Colonic mucosa (tissue), 4 donors: ENCODE measurements at regions not wholly inside any gene's neighbourhood (a gene's known extent, or its start where the extent isn't known, plus 50 kb on each side); places are given as distances from the start of the nearest gene placed in this dataset.
"Not testable (repeated sequence)": the region's sequence is repeated elsewhere in the genome, so short reads cannot be mapped to it uniquely, and the experiment has no call there.

Source experiments
- DNase-seq: peaks from one replicate; pipeline ENCODE4 v3.0.0-alpha.2; 2020
- H3K27ac ChIP-seq: fragments of 200-600 bp; one replicate; pipeline ENCODE4 v1.8.0; 2021
- H3K27me3 ChIP-seq: fragments of 200-600 bp; one replicate; pipeline ENCODE4 v1.8.0; 2021
- H3K36me3 ChIP-seq: fragments of 200-600 bp; one replicate; pipeline ENCODE4 v1.8.0; 2021
- H3K4me1 ChIP-seq: fragments of 200-600 bp; one replicate; pipeline ENCODE4 v1.8.0; 2021; ENCODE audit warnings: mild to moderate bottlenecking
- H3K4me3 ChIP-seq: fragments of 200-600 bp; one replicate; pipeline ENCODE4 v1.8.0; 2021
- H3K9ac ChIP-seq, 2 donors: one replicate each; pipeline ENCODE4 v1.7.0; 2013; ENCODE audit warnings: control low read depth in 2 of 2, low read depth in 2 of 2, low read length in 2 of 2
- H3K9me3 ChIP-seq: fragments of 200-600 bp; one replicate; pipeline ENCODE4 v1.8.0; 2021
- CTCF ChIP-seq: fragments of 200-600 bp; IDR thresholded peaks from one replicate; pipeline ENCODE4 v1.8.0; 2022; ENCODE audit warnings: antibody characterized with exemption, mild to moderate bottlenecking
- intact Hi-C: fragments of 100-400 bp; cut with DNase I; formaldehyde crosslinking; loops from one replicate; pipeline ENCODE4 v1.14.1; 2022
- donor health status: healthy.
- donor health status: DM: no; HTN: no; CAD: no.
- donor health status: DM: no; HTN: no; CAD: no.

- no peaks in the 10 kb centered on the region for H3K4me1 ChIP-seq
- no peak overlapping the region for H3K4me3 ChIP-seq
- no peaks in the 10 kb centered on the region for H3K9me3 ChIP-seq
- no peaks in the 10 kb centered on the region for H3K27me3 ChIP-seq
- H3K9ac ChIP-seq = no peak overlapping the region
- no peak overlapping the region for H3K27ac ChIP-seq
- intact Hi-C loops = no loop called here
- no peak for TF ChIP-seq CTCF
- H3K36me3 ChIP-seq = no peaks in the 10 kb centered on the region
- DNase-seq = no peak
Measured at GRCh38 chr10:84632866-84633265, 304.5 kb downstream of the CCSER2 start.

GRCh38 chr10:84634636-84635035, 306.2 kb downstream of the CCSER2 start:
- no peak overlapping the region for H3K4me3 ChIP-seq
- no peaks in the 10 kb centered on the region for H3K9me3 ChIP-seq
- TF ChIP-seq CTCF = no peak
- no peaks in the 10 kb centered on the region for H3K27me3 ChIP-seq
- no peaks in the 10 kb centered on the region for H3K4me1 ChIP-seq
- DNase-seq = no peak
- intact Hi-C loops = no loop called here
- no peaks in the 10 kb centered on the region for H3K36me3 ChIP-seq
- no peak overlapping the region for H3K27ac ChIP-seq
- no peak overlapping the region for H3K9ac ChIP-seq

- H3K27ac ChIP-seq, H3K4me1 ChIP-seq, DNase-seq, H3K4me3 ChIP-seq, intact Hi-C loops, H3K27me3 ChIP-seq, H3K36me3 ChIP-seq, H3K9me3 ChIP-seq, H3K9ac ChIP-seq: not testable (repeated sequence)
Measured at GRCh38 chr10:84650628-84651027, 322.2 kb downstream of the CCSER2 start.

GRCh38 chr10:84654671-84655070, 326.3 kb downstream of the CCSER2 start:
- no peak overlapping the region for H3K9ac ChIP-seq
- H3K4me1 ChIP-seq = no peaks in the 10 kb centered on the region
- H3K4me3 ChIP-seq = no peak overlapping the region
- no peaks in the 10 kb centered on the region for H3K27me3 ChIP-seq
- H3K9me3 ChIP-seq = no peaks in the 10 kb centered on the region
- TF ChIP-seq CTCF = no peak
- no peaks in the 10 kb centered on the region for H3K36me3 ChIP-seq
- intact Hi-C loops = no loop called here
- no peak overlapping the region for H3K27ac ChIP-seq
- DNase-seq = no peak

- Histone ChIP-seq H3K4me1 (no peaks in the 10 kb centered on the region), H3K27me3 (no peaks in the 10 kb centered on the region), H3K9me3 (no peaks in the 10 kb centered on the region), H3K9ac (no peak overlapping the region), H3K27ac (no peak overlapping the region), H3K4me3 (no peak overlapping the region), H3K36me3 (no peaks in the 10 kb centered on the region)
- intact Hi-C loops = no loop called here
- no peak for DNase-seq
- no peak for TF ChIP-seq CTCF
Measured at GRCh38 chr10:84659027-84659426, 330.6 kb downstream of the CCSER2 start.

- intact Hi-C loops = no loop called here
Measured at GRCh38 chr10:84659497-84660439, 331.4 kb downstream of the CCSER2 start.

More at GRCh38 chr10:84659497-84660439, 331.4 kb downstream of the CCSER2 start:
- no peaks in the 10 kb centered on the region for H3K27me3 ChIP-seq
- H3K9ac ChIP-seq = no peak overlapping the region
- TF ChIP-seq CTCF = no peak
- no peak overlapping the region for H3K27ac ChIP-seq
- H3K9me3 ChIP-seq = no peaks in the 10 kb centered on the region
- H3K36me3 ChIP-seq = no peaks in the 10 kb centered on the region
- DNase-seq = no peak
- H3K4me3 ChIP-seq = no peak overlapping the region
- no peaks in the 10 kb centered on the region for H3K4me1 ChIP-seq
